Fibroblast of lung (primary cell): ENCODE measurements at regions not wholly inside any gene's neighbourhood (a gene's known extent, or its start where the extent isn't known, plus 50 kb on each side); places are given as distances from the start of the nearest gene placed in this dataset.

Experiments
- DNase-seq, 2 donors: peaks; one replicate each; pipeline versions ENCODE4 v3.0.0 to v3.0.0-alpha.2; 2010; ENCODE audit warnings: low read depth in 2 of 2
- H2AFZ ChIP-seq: 2 replicates; pipeline ENCODE4 v1.5.1; 2012; ENCODE audit warnings: low read length, control low read depth, inconsistent platforms
- H3K27ac ChIP-seq: 2 replicates; pipeline ENCODE4 v1.5.1; 2011; ENCODE audit warnings: low read length, control low read depth; ENCODE audit not compliant: insufficient read depth
- H3K27me3 ChIP-seq: 2 replicates; pipeline ENCODE4 v1.5.1; 2011; ENCODE audit warnings: mild to moderate bottlenecking, low read length; ENCODE audit not compliant: control insufficient read depth, insufficient read depth
- H3K36me3 ChIP-seq: 2 replicates; pipeline ENCODE4 v1.5.1; 2011; ENCODE audit warnings: low read length; ENCODE audit not compliant: control insufficient read depth, insufficient read depth
- H3K4me1 ChIP-seq: 2 replicates; pipeline ENCODE4 v1.5.1; 2011; ENCODE audit warnings: low read length; ENCODE audit not compliant: control insufficient read depth, insufficient read depth; ENCODE audit errors: extremely low read depth
- H3K4me2 ChIP-seq: 2 replicates; pipeline ENCODE4 v1.5.1; 2011; ENCODE audit warnings: low read length, control low read depth; ENCODE audit not compliant: insufficient read depth; ENCODE audit errors: extremely low read depth
- H3K4me3 ChIP-seq, 4 experiments: fragments of 200-600 bp in 1 of 4; sonication (generic) in 1 of 4; replicated peaks in 1 of 4; 2 replicates each; pipeline ENCODE4 v1.5.1; 2011 to 2016; ENCODE audit warnings: low read length in 4 of 4, low read depth in 3 of 4, mild to moderate bottlenecking in 3 of 4, control low read depth in 2 of 4, inconsistent platforms in 1 of 4, mixed read lengths in 1 of 4; ENCODE audit not compliant: insufficient read depth in 1 of 4; ENCODE audit errors: control extremely low read depth in 1 of 4
- H3K79me2 ChIP-seq: 2 replicates; pipeline ENCODE4 v1.5.1; 2012; ENCODE audit warnings: mild to moderate bottlenecking, low read length, inconsistent platforms; ENCODE audit not compliant: control insufficient read depth, insufficient read depth
- H3K9ac ChIP-seq: 2 replicates; pipeline ENCODE4 v1.5.1; 2011; ENCODE audit warnings: mild to moderate bottlenecking, low read length, control low read depth; ENCODE audit not compliant: insufficient read depth
- H3K9me3 ChIP-seq: 2 replicates; pipeline ENCODE4 v1.5.1; 2012; ENCODE audit warnings: low read depth, low read length; ENCODE audit not compliant: control insufficient read depth, insufficient read depth
- H4K20me1 ChIP-seq: 2 replicates; pipeline ENCODE4 v1.5.1; 2011; ENCODE audit warnings: low read length; ENCODE audit not compliant: control insufficient read depth, insufficient read depth; ENCODE audit errors: extremely low read depth
- EZH2 ChIP-seq: IDR thresholded peaks from 2 replicates; pipeline ENCODE4 v1.5.1; 2012; ENCODE audit warnings: low read length, control low read depth, mild to moderate bottlenecking; ENCODE audit errors: missing control alignments
- TF ChIP-seq, protein P1 (sequence below), 2 donors: IDR thresholded peaks in 1 of 2; conservative IDR thresholded peaks in 1 of 2; 1 replicate in 1 of 2; 2 replicates in 1 of 2; pipeline ENCODE4 v1.5.1; 2011 to 2012; ENCODE audit warnings: low read length in 2 of 2, control low read depth in 1 of 2, inconsistent platforms in 1 of 2, low read depth in 1 of 2, mild to moderate bottlenecking in 1 of 2

DNA sequence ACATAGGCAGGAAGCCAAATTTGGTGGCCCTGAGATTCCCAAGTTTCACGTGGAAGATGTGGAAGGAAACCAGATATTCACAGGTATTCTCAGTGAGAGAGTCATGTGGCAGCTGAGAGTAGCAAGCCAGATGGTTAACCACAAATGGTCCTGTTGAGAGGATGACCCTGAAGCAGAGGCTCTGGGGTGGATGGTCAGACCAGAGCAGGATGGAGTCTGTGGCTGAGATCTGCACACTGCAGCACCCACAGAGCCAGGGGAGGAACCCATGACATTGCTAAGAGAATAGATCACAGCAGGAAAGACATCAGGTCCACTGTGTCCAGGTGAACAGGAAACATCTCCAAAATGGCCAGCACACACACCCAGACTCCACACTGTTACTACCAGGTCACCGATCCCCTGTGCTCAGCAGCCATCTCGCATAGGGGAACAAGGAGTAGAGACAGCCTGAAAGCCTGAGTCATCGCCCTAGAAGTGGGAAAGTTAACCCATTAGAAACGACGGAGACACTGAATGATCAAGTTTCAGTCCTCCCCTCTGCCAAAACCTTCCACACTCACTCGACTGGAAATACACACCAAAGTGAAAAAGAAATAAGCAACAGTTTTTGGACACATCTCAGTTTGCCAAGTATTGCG, 160.0 kb downstream of the RBM26 start:
- DNase-seq: no peak
- Histone ChIP-seq H3K36me3 (no peaks in the 10 kb centered on the region), H3K9ac (no peak overlapping the region), H3K27ac (no peak overlapping the region), H2AFZ (no peak overlapping the region), H4K20me1 (no peaks in the 10 kb centered on the region), H3K79me2 (no peaks in the 10 kb centered on the region), H3K9me3 (no peaks in the 10 kb centered on the region), H3K4me1 (no peaks in the 10 kb centered on the region), H3K4me3 (no peak overlapping the region), H3K27me3 (no peaks in the 10 kb centered on the region), H3K4me2 (no peak overlapping the region)
- TF ChIP-seq EZH2: no peak
- TF ChIP-seq, protein P1, sequence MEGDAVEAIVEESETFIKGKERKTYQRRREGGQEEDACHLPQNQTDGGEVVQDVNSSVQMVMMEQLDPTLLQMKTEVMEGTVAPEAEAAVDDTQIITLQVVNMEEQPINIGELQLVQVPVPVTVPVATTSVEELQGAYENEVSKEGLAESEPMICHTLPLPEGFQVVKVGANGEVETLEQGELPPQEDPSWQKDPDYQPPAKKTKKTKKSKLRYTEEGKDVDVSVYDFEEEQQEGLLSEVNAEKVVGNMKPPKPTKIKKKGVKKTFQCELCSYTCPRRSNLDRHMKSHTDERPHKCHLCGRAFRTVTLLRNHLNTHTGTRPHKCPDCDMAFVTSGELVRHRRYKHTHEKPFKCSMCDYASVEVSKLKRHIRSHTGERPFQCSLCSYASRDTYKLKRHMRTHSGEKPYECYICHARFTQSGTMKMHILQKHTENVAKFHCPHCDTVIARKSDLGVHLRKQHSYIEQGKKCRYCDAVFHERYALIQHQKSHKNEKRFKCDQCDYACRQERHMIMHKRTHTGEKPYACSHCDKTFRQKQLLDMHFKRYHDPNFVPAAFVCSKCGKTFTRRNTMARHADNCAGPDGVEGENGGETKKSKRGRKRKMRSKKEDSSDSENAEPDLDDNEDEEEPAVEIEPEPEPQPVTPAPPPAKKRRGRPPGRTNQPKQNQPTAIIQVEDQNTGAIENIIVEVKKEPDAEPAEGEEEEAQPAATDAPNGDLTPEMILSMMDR (conservative IDR thresholded peaks at IDR 0.05 in 1 of 2, IDR thresholded peaks at IDR 0.05 in 1 of 2; ENCODE audit: low read depth in 1 of 2, low read length in 2 of 2): no peak

- no peaks in the 10 kb centered on the region for H3K4me1 ChIP-seq
- H3K9me3 ChIP-seq: no peaks in the 10 kb centered on the region
- H3K9ac ChIP-seq: no peak overlapping the region
- no peak for DNase-seq
- H3K36me3 ChIP-seq: no peaks in the 10 kb centered on the region
- H3K27me3 ChIP-seq: no peaks in the 10 kb centered on the region
- H3K4me2 ChIP-seq: no peak overlapping the region
- H4K20me1 ChIP-seq: no peaks in the 10 kb centered on the region
- H3K27ac ChIP-seq: no peak overlapping the region
- H3K4me3 ChIP-seq: no peak overlapping the region
- no peak for TF ChIP-seq EZH2
- TF ChIP-seq, protein P1 (conservative IDR thresholded peaks at IDR 0.05 in 1 of 2, IDR thresholded peaks at IDR 0.05 in 1 of 2; ENCODE audit: low read depth in 1 of 2, low read length in 2 of 2): no peak
- no peaks in the 10 kb centered on the region for H3K79me2 ChIP-seq
- H2AFZ ChIP-seq: no peak overlapping the region
Observed at GRCh38 chr13:79241697-79242096, 164.4 kb downstream of the RBM26 start.

GRCh38 chr13:79237981-79238380, 168.1 kb downstream of the RBM26 start:
- no peaks in the 10 kb centered on the region for H3K36me3 ChIP-seq
- H3K9ac ChIP-seq: no peak overlapping the region
- no peaks in the 10 kb centered on the region for H3K79me2 ChIP-seq
- no peaks in the 10 kb centered on the region for H3K4me1 ChIP-seq
- no peaks in the 10 kb centered on the region for H3K9me3 ChIP-seq
- TF ChIP-seq, protein P1 (conservative IDR thresholded peaks at IDR 0.05 in 1 of 2, IDR thresholded peaks at IDR 0.05 in 1 of 2; ENCODE audit: low read depth in 1 of 2, low read length in 2 of 2): no peak
- TF ChIP-seq EZH2: no peak
- no peak overlapping the region for H3K4me3 ChIP-seq
- no peaks in the 10 kb centered on the region for H3K27me3 ChIP-seq
- H2AFZ ChIP-seq: no peak overlapping the region
- H3K27ac ChIP-seq: no peak overlapping the region
- no peak for DNase-seq
- H4K20me1 ChIP-seq: no peaks in the 10 kb centered on the region
- H3K4me2 ChIP-seq: no peak overlapping the region
